IMR-90 (cell line): ENCODE measurements at regions not wholly inside any gene's neighbourhood (a gene's known extent, or its start where the extent isn't known, plus 50 kb on each side); places are given as distances from the start of the nearest gene placed in this dataset.

ENCODE experiments used
- ATAC-seq: fragments of 200-7000 bp; cut with Tn5 transposase; 2 replicates; pipeline ENCODE4 v1.9.1; 2020; ENCODE audit warnings: low read depth, mild to moderate bottlenecking, moderate library complexity
- BruUV-seq: library from RNA; stranded (reverse); fragments of 400-500 nt; replicated peaks from 2 replicates; lab custom pipeline; 2021; lab: Mats Ljungman, UMichigan
- CTCF ChIA-PET: fragments of 300-600 bp; formaldehyde crosslinking; extraction: SDS; loops from one replicate; lab custom pipeline; 2021; ENCODE audit warnings: antibody characterized with exemption; lab: Yijun Ruan, JAX
- POLR2A ChIA-PET: fragments of 300-600 bp; sonication (Branson Sonifier 250); formaldehyde crosslinking; loops from one replicate; lab custom pipeline; 2022; ENCODE audit warnings: antibody characterized with exemption; ENCODE audit not compliant: unreplicated experiment; lab: Charles Lee
- DNase-seq: peaks from one replicate; pipeline ENCODE4 v3.0.0; 2013
- H2AFZ ChIP-seq: replicated peaks from 2 replicates; pipeline ENCODE3; 2013; ENCODE audit warnings: low read length, mild to moderate bottlenecking; ENCODE audit not compliant: poor library complexity
- H2AK5ac ChIP-seq: 2 replicates; pipeline ENCODE4 v1.6.1; 2013; ENCODE audit warnings: low read depth, low read length, inconsistent platforms
- H2AK9ac ChIP-seq: replicated peaks from 2 replicates; pipeline ENCODE3; 2013; ENCODE audit warnings: mild to moderate bottlenecking, low read depth, low read length, moderate library complexity; ENCODE audit not compliant: poor library complexity
- H2BK120ac ChIP-seq: 2 replicates; pipeline ENCODE4 v1.6.1; 2013; ENCODE audit warnings: low read depth, low read length, inconsistent platforms
- H2BK15ac ChIP-seq: 3 replicates; pipeline ENCODE4 v1.6.1; 2013; ENCODE audit warnings: low read depth, low read length, inconsistent platforms
- H2BK20ac ChIP-seq: 2 replicates; pipeline ENCODE4 v1.6.1; 2013; ENCODE audit warnings: low read depth, mild to moderate bottlenecking, inconsistent platforms, low read length, moderate library complexity
- H2BK5ac ChIP-seq: 2 replicates; pipeline ENCODE4 v1.6.1; 2013; ENCODE audit warnings: mild to moderate bottlenecking, low read depth, low read length, inconsistent platforms; ENCODE audit not compliant: poor library complexity, severe bottlenecking
- H3K14ac ChIP-seq: replicated peaks from 2 replicates; pipeline ENCODE4 v1.6.1; 2013; ENCODE audit warnings: low read depth, low read length, inconsistent platforms
- H3K18ac ChIP-seq: 2 replicates; pipeline ENCODE4 v1.6.1; 2013; ENCODE audit warnings: low read depth, low read length, control low read depth
- H3K23ac ChIP-seq: 2 replicates; pipeline ENCODE4 v1.6.1; 2013; ENCODE audit warnings: low read depth, low read length, inconsistent platforms
- H3K27ac ChIP-seq: 2 replicates; pipeline ENCODE4 v1.5.1; 2013; ENCODE audit warnings: mild to moderate bottlenecking, control low read depth, low read length; ENCODE audit not compliant: insufficient read depth
- H3K27me3 ChIP-seq: 2 replicates; pipeline ENCODE4 v1.6.1; 2013; ENCODE audit warnings: low read length; ENCODE audit not compliant: control insufficient read depth, insufficient read depth
- H3K36me3 ChIP-seq: 2 replicates; pipeline ENCODE4 v1.6.1; 2013; ENCODE audit warnings: low read length, mixed read lengths; ENCODE audit not compliant: control insufficient read depth, insufficient read depth
- H3K4ac ChIP-seq: 2 replicates; pipeline ENCODE4 v1.6.1; 2013; ENCODE audit warnings: low read depth, low read length, inconsistent platforms
- H3K4me1 ChIP-seq: 2 replicates; pipeline ENCODE4 v1.6.1; 2013; ENCODE audit warnings: low read length, mixed read lengths; ENCODE audit not compliant: control insufficient read depth, insufficient read depth
- H3K4me2 ChIP-seq: 2 replicates; pipeline ENCODE4 v1.6.1; 2013; ENCODE audit warnings: low read depth, mild to moderate bottlenecking, control low read depth, low read length, moderate library complexity
- H3K4me3 ChIP-seq: 2 replicates; pipeline ENCODE4 v1.5.1; 2013; ENCODE audit warnings: low read depth, mild to moderate bottlenecking, control low read depth, low read length, moderate library complexity; ENCODE audit not compliant: insufficient read depth
- H3K56ac ChIP-seq: 2 replicates; pipeline ENCODE4 v1.6.1; 2013; ENCODE audit warnings: low read length, inconsistent platforms; ENCODE audit not compliant: insufficient read depth; ENCODE audit errors: extremely low read depth
- H3K79me1 ChIP-seq, 2 experiments: 2 replicates each; pipeline ENCODE4 v1.6.1; 2013; ENCODE audit warnings: low read length in 2 of 2, inconsistent platforms in 1 of 2, low read depth in 1 of 2
- H3K9ac ChIP-seq: 2 replicates; pipeline ENCODE4 v1.6.1; 2013; ENCODE audit warnings: low read depth, low read length, control low read depth
- H3K9me1 ChIP-seq: 2 replicates; pipeline ENCODE4 v1.6.1; 2013; ENCODE audit warnings: low read length, inconsistent platforms; ENCODE audit not compliant: insufficient read depth
- H3K9me3 ChIP-seq: 2 replicates; pipeline ENCODE4 v1.6.1; 2013; ENCODE audit warnings: low read length; ENCODE audit not compliant: control insufficient read depth, insufficient read depth
- H4K20me1 ChIP-seq: 2 replicates; pipeline ENCODE4 v1.6.1; 2013; ENCODE audit warnings: low read length, inconsistent platforms; ENCODE audit not compliant: insufficient read depth
- H4K5ac ChIP-seq: 2 replicates; pipeline ENCODE4 v1.6.1; 2013; ENCODE audit warnings: mild to moderate bottlenecking, low read depth, low read length, control low read depth
- H4K8ac ChIP-seq, 2 experiments: 2 replicates each; pipeline ENCODE4 v1.6.1; 2013; ENCODE audit warnings: low read depth in 2 of 2, low read length in 2 of 2, control low read depth in 1 of 2, inconsistent platforms in 1 of 2
- H4K91ac ChIP-seq: 2 replicates; pipeline ENCODE4 v1.6.1; 2013; ENCODE audit warnings: low read depth, low read length, inconsistent platforms; ENCODE audit not compliant: insufficient read depth
- BHLHE40 ChIP-seq: fragments of 150-350 bp; IDR thresholded peaks from 2 replicates; pipeline ENCODE4 v1.6.1; 2016; ENCODE audit warnings: mild to moderate bottlenecking, low read depth, low read length
- CEBPB ChIP-seq: IDR thresholded peaks from 2 replicates; pipeline ENCODE4 v1.6.1; 2012; ENCODE audit warnings: low read depth, low read length, improper control_type of control experiment
- CHD1 ChIP-seq: IDR thresholded peaks from 2 replicates; pipeline ENCODE4 v1.6.1; 2012; ENCODE audit warnings: low read depth, low read length, improper control_type of control experiment
- FOS ChIP-seq: fragments of 150-350 bp; IDR thresholded peaks from 2 replicates; pipeline ENCODE4 v1.6.1; 2016; ENCODE audit warnings: low read depth, low read length
- MAFK ChIP-seq: IDR thresholded peaks from 2 replicates; pipeline ENCODE4 v1.6.1; 2012; ENCODE audit warnings: low read depth, low read length, improper control_type of control experiment
- NFE2L2 ChIP-seq: fragments of 150-350 bp; IDR thresholded peaks from 2 replicates; pipeline ENCODE4 v1.6.1; 2016; ENCODE audit warnings: low read depth, mild to moderate bottlenecking, low read length
- POLR2A ChIP-seq: IDR thresholded peaks from 2 replicates; pipeline ENCODE4 v1.6.1; 2012; ENCODE audit warnings: mild to moderate bottlenecking, low read depth, low read length
- RAD21 ChIP-seq: IDR thresholded peaks from 2 replicates; pipeline ENCODE4 v1.6.1; 2012; ENCODE audit warnings: low read length, improper control_type of control experiment
- RCOR1 ChIP-seq: IDR thresholded peaks from 2 replicates; pipeline ENCODE4 v1.6.1; 2012; ENCODE audit warnings: mild to moderate bottlenecking, low read length, improper control_type of control experiment; ENCODE audit not compliant: insufficient replicate concordance
- RFX5 ChIP-seq: IDR thresholded peaks from 2 replicates; pipeline ENCODE4 v1.8.0; 2012; ENCODE audit warnings: low read depth, mild to moderate bottlenecking, low read length, moderate library complexity
- SMC3 ChIP-seq: fragments of 150-350 bp; IDR thresholded peaks from 2 replicates; pipeline ENCODE4 v1.6.1; 2016; ENCODE audit warnings: low read depth, mild to moderate bottlenecking, antibody characterized with exemption, low read length, moderate library complexity
- WGBS, 2 experiments: methylation state at CpG; one replicate each; pipeline versions ENCODE4 v1.1.5 to v1.1.7; 2013; ENCODE audit warnings: missing lambda C conversion rate in 2 of 2; ENCODE audit not compliant: insufficient read length in 1 of 2; ENCODE audit errors: extremely low coverage in 2 of 2; 5-methylcytosine and 5-hydroxymethylcytosine counted together
- dilution Hi-C: fragments of 300-500 bp; cut with HindIII; formaldehyde crosslinking; loops from one replicate; pipeline ENCODE4 v1.14.3; 2018; ENCODE audit warnings: low sequenced_read_pairs; ENCODE audit not compliant: unreplicated experiment
- in situ Hi-C: fragments of 300-500 bp; cut with MboI; formaldehyde crosslinking; loops from 3 replicates; pipeline ENCODE4 v1.14.3; 2019; ENCODE audit warnings: low sequenced_read_pairs, inconsistent platforms, mixed read lengths
- intact Hi-C: fragments of 100-400 bp; cut with micrococcal nuclease; formaldehyde crosslinking; loops from 2 replicates; pipeline ENCODE4 v1.10.0; 2022
- TF ChIP-seq, protein P1 (sequence below): fragments of 150-350 bp; IDR thresholded peaks from 2 replicates; pipeline ENCODE4 v1.6.1; 2016; ENCODE audit warnings: low read depth, mild to moderate bottlenecking, low read length, moderate library complexity, borderline replicate concordance
- TF ChIP-seq, protein P2 (sequence below): conservative IDR thresholded peaks from 2 replicates; pipeline ENCODE4 v1.5.1; 2012; ENCODE audit warnings: mild to moderate bottlenecking, low read depth, low read length, improper control_type of control experiment
- TF ChIP-seq, protein P3 (sequence below): fragments of 150-350 bp; IDR thresholded peaks from 2 replicates; pipeline ENCODE4 v1.6.1; 2017; ENCODE audit warnings: mild to moderate bottlenecking, antibody characterized with exemption, low read length, low read depth

DNA sequence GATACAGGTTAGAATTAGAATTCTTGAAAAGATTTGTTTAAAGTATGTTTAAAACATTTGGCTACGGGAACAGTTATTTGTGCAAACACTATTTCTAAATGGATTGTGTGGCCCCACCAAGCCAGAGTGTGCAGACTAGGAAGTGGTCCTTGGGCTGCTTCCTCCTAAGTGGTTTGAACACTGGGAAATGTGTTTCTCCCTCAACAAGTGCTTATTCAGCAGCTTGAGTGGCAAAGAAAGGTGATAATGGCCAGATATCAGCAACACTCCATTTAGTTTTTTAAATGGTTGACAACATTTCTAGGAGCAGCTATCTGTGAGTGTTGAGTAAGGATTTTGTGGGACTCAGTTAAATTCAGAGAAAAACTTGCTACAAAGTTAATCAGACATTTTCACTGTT, 141.4 kb upstream of the LNX1 start:
- no peak overlapping the region for H4K5ac ChIP-seq
- no peak overlapping the region for H2AK9ac ChIP-seq
- no peak overlapping the region for H3K56ac ChIP-seq
- H3K9me1 ChIP-seq = 0 out of 2 replicates have a peak, but pooled peaks cover 7% of the 10 kb centered on the region
- ATAC-seq (no peak), DNase-seq (no peak)
- no TSS peak for BruUV-seq
- H2AFZ ChIP-seq = no peak overlapping the region
- H3K27ac ChIP-seq = no peak overlapping the region
- no peak for TF ChIP-seq SMC3
- TF ChIP-seq CHD1 = no peak
- TF ChIP-seq, protein P1, sequence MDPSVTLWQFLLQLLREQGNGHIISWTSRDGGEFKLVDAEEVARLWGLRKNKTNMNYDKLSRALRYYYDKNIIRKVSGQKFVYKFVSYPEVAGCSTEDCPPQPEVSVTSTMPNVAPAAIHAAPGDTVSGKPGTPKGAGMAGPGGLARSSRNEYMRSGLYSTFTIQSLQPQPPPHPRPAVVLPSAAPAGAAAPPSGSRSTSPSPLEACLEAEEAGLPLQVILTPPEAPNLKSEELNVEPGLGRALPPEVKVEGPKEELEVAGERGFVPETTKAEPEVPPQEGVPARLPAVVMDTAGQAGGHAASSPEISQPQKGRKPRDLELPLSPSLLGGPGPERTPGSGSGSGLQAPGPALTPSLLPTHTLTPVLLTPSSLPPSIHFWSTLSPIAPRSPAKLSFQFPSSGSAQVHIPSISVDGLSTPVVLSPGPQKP = no peak
- TF ChIP-seq FOS = no peak
- TF ChIP-seq RCOR1 = no peak
- TF ChIP-seq RAD21 = no peak
- TF ChIP-seq, protein P2, sequence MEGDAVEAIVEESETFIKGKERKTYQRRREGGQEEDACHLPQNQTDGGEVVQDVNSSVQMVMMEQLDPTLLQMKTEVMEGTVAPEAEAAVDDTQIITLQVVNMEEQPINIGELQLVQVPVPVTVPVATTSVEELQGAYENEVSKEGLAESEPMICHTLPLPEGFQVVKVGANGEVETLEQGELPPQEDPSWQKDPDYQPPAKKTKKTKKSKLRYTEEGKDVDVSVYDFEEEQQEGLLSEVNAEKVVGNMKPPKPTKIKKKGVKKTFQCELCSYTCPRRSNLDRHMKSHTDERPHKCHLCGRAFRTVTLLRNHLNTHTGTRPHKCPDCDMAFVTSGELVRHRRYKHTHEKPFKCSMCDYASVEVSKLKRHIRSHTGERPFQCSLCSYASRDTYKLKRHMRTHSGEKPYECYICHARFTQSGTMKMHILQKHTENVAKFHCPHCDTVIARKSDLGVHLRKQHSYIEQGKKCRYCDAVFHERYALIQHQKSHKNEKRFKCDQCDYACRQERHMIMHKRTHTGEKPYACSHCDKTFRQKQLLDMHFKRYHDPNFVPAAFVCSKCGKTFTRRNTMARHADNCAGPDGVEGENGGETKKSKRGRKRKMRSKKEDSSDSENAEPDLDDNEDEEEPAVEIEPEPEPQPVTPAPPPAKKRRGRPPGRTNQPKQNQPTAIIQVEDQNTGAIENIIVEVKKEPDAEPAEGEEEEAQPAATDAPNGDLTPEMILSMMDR = no peak
- TF ChIP-seq, protein P3, sequence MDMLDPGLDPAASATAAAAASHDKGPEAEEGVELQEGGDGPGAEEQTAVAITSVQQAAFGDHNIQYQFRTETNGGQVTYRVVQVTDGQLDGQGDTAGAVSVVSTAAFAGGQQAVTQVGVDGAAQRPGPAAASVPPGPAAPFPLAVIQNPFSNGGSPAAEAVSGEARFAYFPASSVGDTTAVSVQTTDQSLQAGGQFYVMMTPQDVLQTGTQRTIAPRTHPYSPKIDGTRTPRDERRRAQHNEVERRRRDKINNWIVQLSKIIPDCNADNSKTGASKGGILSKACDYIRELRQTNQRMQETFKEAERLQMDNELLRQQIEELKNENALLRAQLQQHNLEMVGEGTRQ = no peak
- no peak for TF ChIP-seq CEBPB
- no peak for TF ChIP-seq RFX5
- TF ChIP-seq POLR2A = no peak
- TF ChIP-seq BHLHE40 = no peak
- no peak for TF ChIP-seq MAFK
- no peak for TF ChIP-seq NFE2L2
- no peak overlapping the region for H2BK20ac ChIP-seq
- intact Hi-C loops (loop anchor here (5.0 kb wide), 1 partner anchor 35 kb away; no protein-coding TSS in a partner anchor), in situ Hi-C loops (no loop called here), dilution Hi-C loops (no loop called here)
- H2BK15ac ChIP-seq = peak overlapping the region; percentile 79; the same call in 2 of the 3 replicates
- H4K8ac ChIP-seq = peak overlapping the region in 1 of 2 experiments; percentile 13; a peak in 2 of 4 replicates
- CTCF ChIA-PET = no interaction called here
- H4K91ac ChIP-seq = 0 out of 2 replicates have a peak overlapping the region, but pooled peaks have one; percentile 6
- peaks cover 9% of the 10 kb centered on the region for H3K4me1 ChIP-seq
- H2BK120ac ChIP-seq = peak overlapping the region; percentile 11; the same call in 1 of the 2 replicates
- 100% methylated on average over 1 of the region's 1 CpG; no CpG with 5 or more reads in 1 of the 2 experiments for WGBS, 2 experiments
- H2BK5ac ChIP-seq = no peak overlapping the region
- no peak overlapping the region for H3K9ac ChIP-seq
- H3K36me3 ChIP-seq = no peaks in the 10 kb centered on the region
- no peaks in the 10 kb centered on the region for H3K9me3 ChIP-seq
- H4K20me1 ChIP-seq = no peaks in the 10 kb centered on the region
- no peak overlapping the region for H3K23ac ChIP-seq
- H3K18ac ChIP-seq = no peak overlapping the region
- POLR2A ChIA-PET = interaction anchor here (0.7 kb wide), 1 partner anchor 32 kb away, joined by 3 read pairs; no protein-coding TSS in a partner anchor
- H3K4me3 ChIP-seq = no peak overlapping the region
- H3K4me2 ChIP-seq = no peak overlapping the region
- H2AK5ac ChIP-seq = no peak overlapping the region
- no peak overlapping the region for H3K4ac ChIP-seq
- no peak overlapping the region for H3K14ac ChIP-seq
- no peaks in the 10 kb centered on the region for H3K79me1 ChIP-seq
- no peaks in the 10 kb centered on the region for H3K27me3 ChIP-seq
